Natural killer cell (primary cell): ENCODE measurements at regions not wholly inside any gene's neighbourhood (a gene's known extent, or its start where the extent isn't known, plus 50 kb on each side); places are given as distances from the start of the nearest gene placed in this dataset.

Experiments used
- ATAC-seq, 3 donors: fragments of 150-1000 bp in 2 of 3; fragments of 200-7000 bp in 1 of 3; cut with Tn5 transposase; 1 replicate in 1 of 3; 2 replicates in 2 of 3; pipeline ENCODE4 v1.10.0; 2021; ENCODE audit warnings: mild to moderate bottlenecking in 2 of 3, moderate library complexity in 2 of 3
- DNase-seq, 2 donors: peaks; one replicate each; pipeline versions ENCODE4 v3.0.0 to v3.0.0-alpha.2; 2013 to 2021; ENCODE audit warnings: mixed read lengths in 1 of 2
- H3K27ac ChIP-seq: one replicate; pipeline ENCODE4 v1.5.1; 2013; ENCODE audit warnings: mild to moderate bottlenecking, low read length
- H3K27me3 ChIP-seq: one replicate; pipeline ENCODE4 v1.6.1; 2013; ENCODE audit warnings: low read length; ENCODE audit not compliant: control insufficient read depth, insufficient read depth
- H3K36me3 ChIP-seq: one replicate; pipeline ENCODE4 v1.6.1; 2013; ENCODE audit warnings: low read length; ENCODE audit not compliant: control insufficient read depth, insufficient read depth
- H3K4me1 ChIP-seq: one replicate; pipeline ENCODE4 v1.6.1; 2013; ENCODE audit warnings: low read length; ENCODE audit not compliant: control insufficient read depth, insufficient read depth
- H3K4me3 ChIP-seq: one replicate; pipeline ENCODE4 v1.5.1; 2013; ENCODE audit warnings: low read length
- H3K9me3 ChIP-seq: one replicate; pipeline ENCODE4 v1.6.1; 2013; ENCODE audit warnings: low read length; ENCODE audit not compliant: control insufficient read depth, insufficient read depth
- H3K27ac Mint-ChIP-seq, 2 donors: one replicate each; pipeline ENCODE4 v1.8.0; 2022; ENCODE audit warnings: mild to moderate bottlenecking in 2 of 2, mixed read lengths in 2 of 2, moderate library complexity in 1 of 2
- H3K27me3 Mint-ChIP-seq, 2 donors: one replicate each; pipeline ENCODE4 v1.8.0; 2022; ENCODE audit warnings: low read depth in 2 of 2, mixed read lengths in 2 of 2
- H3K36me3 Mint-ChIP-seq: one replicate; pipeline ENCODE4 v1.8.0; 2022; ENCODE audit warnings: mixed read lengths
- H3K4me1 Mint-ChIP-seq, 2 donors: one replicate each; pipeline ENCODE4 v1.8.0; 2022; ENCODE audit warnings: mixed read lengths in 2 of 2
- H3K4me3 Mint-ChIP-seq: one replicate; pipeline ENCODE4 v1.8.0; 2022; ENCODE audit warnings: mild to moderate bottlenecking, moderate library complexity, mixed read lengths
- H3K9me3 Mint-ChIP-seq, 2 donors: one replicate each; pipeline ENCODE4 v1.8.0; 2022; ENCODE audit warnings: mixed read lengths in 2 of 2
- CTCF ChIP-seq: fragments of 200-600 bp; IDR thresholded peaks from one replicate; pipeline ENCODE4 v1.8.0; 2022; ENCODE audit warnings: antibody characterized with exemption
- whole genome bisulfite sequencing: methylation state at CpG from one replicate; pipeline ENCODE4 v1.1.7; 2013; ENCODE audit warnings: missing lambda C conversion rate; ENCODE audit not compliant: insufficient coverage; 5-methylcytosine and 5-hydroxymethylcytosine counted together
- intact Hi-C: fragments of 100-400 bp; cut with micrococcal nuclease; formaldehyde crosslinking; loops from one replicate; pipeline ENCODE4 v1.14.2; 2022

GRCh38 chr11:69352166-69352565 is 58.2 kb downstream of the MYEOV start:
- H3K27me3 Mint-ChIP-seq = peaks cover 19 to 24% of the 10 kb centered on the region in 2 donors
- Histone ChIP-seq H3K27ac (no peak overlapping the region), H3K36me3 (no peaks in the 10 kb centered on the region), H3K4me3 (no peak overlapping the region), H3K9me3 (peaks cover 8% of the 10 kb centered on the region), H3K27me3 (peaks cover 3% of the 10 kb centered on the region), H3K4me1 (no peaks in the 10 kb centered on the region)
- DNase-seq = no peak
- H3K4me1 Mint-ChIP-seq = no peaks in the 10 kb centered on the region
- intact Hi-C loops = no loop called here
- H3K27ac Mint-ChIP-seq = no peak overlapping the region
- WGBS = 95% methylated on average over 2 of the region's 2 CpGs
- no peaks in the 10 kb centered on the region for H3K36me3 Mint-ChIP-seq
- TF ChIP-seq CTCF = no peak
- H3K4me3 Mint-ChIP-seq = no peak overlapping the region
- ATAC-seq = no peak
- H3K9me3 Mint-ChIP-seq = no peaks in the 10 kb centered on the region

GRCh38 chr11:69352715-69353319 is 58.9 kb downstream of the MYEOV start:
- H3K9me3 Mint-ChIP-seq = no peaks in the 10 kb centered on the region
- no peaks in the 10 kb centered on the region for H3K4me1 Mint-ChIP-seq
- Histone ChIP-seq H3K4me3 (no peak overlapping the region), H3K4me1 (no peaks in the 10 kb centered on the region), H3K27me3 (peaks cover 3% of the 10 kb centered on the region), H3K9me3 (peaks cover 8% of the 10 kb centered on the region), H3K36me3 (no peaks in the 10 kb centered on the region), H3K27ac (no peak overlapping the region)
- ATAC-seq = peak in 1 of 3 donors; percentile 40
- H3K4me3 Mint-ChIP-seq = no peak overlapping the region
- no peak overlapping the region for H3K27ac Mint-ChIP-seq
- H3K27me3 Mint-ChIP-seq = peaks cover 15 to 19% of the 10 kb centered on the region in 2 donors
- TF ChIP-seq CTCF = no peak
- 46% methylated on average over 2 of the region's 2 CpGs for WGBS
- DNase-seq = no peak
- no peaks in the 10 kb centered on the region for H3K36me3 Mint-ChIP-seq
- intact Hi-C loops = no loop called here

GRCh38 chr11:69353696-69354544 is 60.0 kb downstream of the MYEOV start:
- H3K27ac ChIP-seq = no peak overlapping the region
- intact Hi-C loops = no loop called here
- peaks cover under 1% of the 10 kb centered on the region for H3K9me3 ChIP-seq
- no peak overlapping the region for H3K4me3 ChIP-seq
- no peak overlapping the region for H3K4me3 Mint-ChIP-seq
- TF ChIP-seq CTCF = no peak
- H3K36me3 Mint-ChIP-seq = no peaks in the 10 kb centered on the region
- no peaks in the 10 kb centered on the region for H3K4me1 Mint-ChIP-seq
- no peak for ATAC-seq
- no peaks in the 10 kb centered on the region for H3K4me1 ChIP-seq
- no peaks in the 10 kb centered on the region for H3K9me3 Mint-ChIP-seq
- WGBS = 92% methylated on average over 19 of the region's 20 CpGs
- no peak overlapping the region for H3K27ac Mint-ChIP-seq
- no peaks in the 10 kb centered on the region for H3K36me3 ChIP-seq
- peaks cover 13 to 17% of the 10 kb centered on the region in 2 donors for H3K27me3 Mint-ChIP-seq
- no peak for DNase-seq
- H3K27me3 ChIP-seq = peaks cover 3% of the 10 kb centered on the region
